GM12878 (cell line): ENCODE measurements at regions not wholly inside any gene's neighbourhood (a gene's known extent, or its start where the extent isn't known, plus 50 kb on each side); places are given as distances from the start of the nearest gene placed in this dataset.
"Not testable (repeated sequence)": the region's sequence is repeated elsewhere in the genome, so short reads cannot be mapped to it uniquely, and the experiment has no call there.

ENCODE experiments used
- BHLHE40 ChIP-seq, 2 experiments: fragments of 450-650 bp in 1 of 2; IDR thresholded peaks; 2 replicates each; pipeline ENCODE4 v1.6.1; 2011 to 2017; ENCODE audit warnings: low read depth in 2 of 2, borderline replicate concordance in 1 of 2, improper control_type of control experiment in 1 of 2, low read length in 1 of 2, mild to moderate bottlenecking in 1 of 2
- MTA2 ChIP-seq: fragments of 450-650 bp; IDR thresholded peaks from 2 replicates; pipeline ENCODE4 v1.6.1; 2016; ENCODE audit warnings: low read depth, mild to moderate bottlenecking, moderate library complexity
- POLR2A ChIP-seq: IDR thresholded peaks from 2 replicates; pipeline ENCODE4 v1.6.1; 2011; ENCODE audit warnings: low read depth, mild to moderate bottlenecking, low read length
- POLR2AphosphoS2 ChIP-seq: IDR thresholded peaks from 2 replicates; pipeline ENCODE4 v1.6.1; 2011; ENCODE audit warnings: low read depth, mild to moderate bottlenecking, low read length, improper control_type of control experiment, moderate library complexity
- SREBF2 ChIP-seq: IDR thresholded peaks from 2 replicates; pipeline ENCODE4 v1.6.1; 2012; ENCODE audit warnings: mild to moderate bottlenecking, low read length
- TCF7 ChIP-seq: IDR thresholded peaks from 2 replicates; pipeline ENCODE4 v1.6.1; 2014; ENCODE audit warnings: antibody characterized with exemption, borderline replicate concordance
- TF ChIP-seq, protein P1 (sequence below): fragments of 150-350 bp; IDR thresholded peaks from 2 replicates; pipeline ENCODE4 v1.6.1; 2016; ENCODE audit warnings: low read depth, low read length
- TF ChIP-seq, protein P2 (sequence below), 3 experiments: IDR thresholded peaks in 2 of 3; conservative IDR thresholded peaks in 1 of 3; 2 replicates each; pipeline ENCODE4 v1.5.1; 2011; ENCODE audit warnings: low read depth in 3 of 3, low read length in 3 of 3, mild to moderate bottlenecking in 3 of 3, control low read depth in 2 of 3, moderate library complexity in 2 of 3, inconsistent platforms in 1 of 3, mixed read lengths in 1 of 3; ENCODE audit not compliant: control insufficient read depth in 2 of 3, insufficient read depth in 1 of 3; ENCODE audit errors: extremely low read depth in 1 of 3

DNA sequence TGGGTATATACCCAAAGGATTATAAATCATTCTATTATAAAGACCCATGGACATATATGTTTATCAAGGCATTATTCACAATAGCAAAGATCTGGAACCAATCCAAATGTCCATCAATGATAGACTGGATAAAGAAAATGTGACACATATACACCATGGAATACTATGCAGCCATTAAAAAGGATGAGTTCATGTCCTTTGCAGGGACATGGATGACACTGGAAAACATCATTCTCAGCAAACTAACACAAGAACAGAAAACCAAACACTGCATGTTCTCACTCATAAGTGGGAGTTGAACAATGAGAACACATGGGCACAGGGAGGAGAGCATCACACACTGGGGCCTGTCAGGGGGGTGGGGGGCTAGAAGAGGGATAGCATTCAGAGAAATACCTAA is 136.9 kb upstream of the ST8SIA4 start:
- not testable (repeated sequence) for TF ChIP-seq MTA2; BHLHE40 (IDR thresholded peaks at IDR 0.05; ENCODE audit: borderline replicate concordance in 1 of 2, low read depth in 2 of 2, low read length in 1 of 2); POLR2AphosphoS2; POLR2A; SREBF2; TCF7
- TF ChIP-seq, protein P1, sequence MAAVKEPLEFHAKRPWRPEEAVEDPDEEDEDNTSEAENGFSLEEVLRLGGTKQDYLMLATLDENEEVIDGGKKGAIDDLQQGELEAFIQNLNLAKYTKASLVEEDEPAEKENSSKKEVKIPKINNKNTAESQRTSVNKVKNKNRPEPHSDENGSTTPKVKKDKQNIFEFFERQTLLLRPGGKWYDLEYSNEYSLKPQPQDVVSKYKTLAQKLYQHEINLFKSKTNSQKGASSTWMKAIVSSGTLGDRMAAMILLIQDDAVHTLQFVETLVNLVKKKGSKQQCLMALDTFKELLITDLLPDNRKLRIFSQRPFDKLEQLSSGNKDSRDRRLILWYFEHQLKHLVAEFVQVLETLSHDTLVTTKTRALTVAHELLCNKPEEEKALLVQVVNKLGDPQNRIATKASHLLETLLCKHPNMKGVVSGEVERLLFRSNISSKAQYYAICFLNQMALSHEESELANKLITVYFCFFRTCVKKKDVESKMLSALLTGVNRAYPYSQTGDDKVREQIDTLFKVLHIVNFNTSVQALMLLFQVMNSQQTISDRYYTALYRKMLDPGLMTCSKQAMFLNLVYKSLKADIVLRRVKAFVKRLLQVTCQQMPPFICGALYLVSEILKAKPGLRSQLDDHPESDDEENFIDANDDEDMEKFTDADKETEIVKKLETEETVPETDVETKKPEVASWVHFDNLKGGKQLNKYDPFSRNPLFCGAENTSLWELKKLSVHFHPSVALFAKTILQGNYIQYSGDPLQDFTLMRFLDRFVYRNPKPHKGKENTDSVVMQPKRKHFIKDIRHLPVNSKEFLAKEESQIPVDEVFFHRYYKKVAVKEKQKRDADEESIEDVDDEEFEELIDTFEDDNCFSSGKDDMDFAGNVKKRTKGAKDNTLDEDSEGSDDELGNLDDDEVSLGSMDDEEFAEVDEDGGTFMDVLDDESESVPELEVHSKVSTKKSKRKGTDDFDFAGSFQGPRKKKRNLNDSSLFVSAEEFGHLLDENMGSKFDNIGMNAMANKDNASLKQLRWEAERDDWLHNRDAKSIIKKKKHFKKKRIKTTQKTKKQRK: not testable (repeated sequence)
- TF ChIP-seq, protein P2, sequence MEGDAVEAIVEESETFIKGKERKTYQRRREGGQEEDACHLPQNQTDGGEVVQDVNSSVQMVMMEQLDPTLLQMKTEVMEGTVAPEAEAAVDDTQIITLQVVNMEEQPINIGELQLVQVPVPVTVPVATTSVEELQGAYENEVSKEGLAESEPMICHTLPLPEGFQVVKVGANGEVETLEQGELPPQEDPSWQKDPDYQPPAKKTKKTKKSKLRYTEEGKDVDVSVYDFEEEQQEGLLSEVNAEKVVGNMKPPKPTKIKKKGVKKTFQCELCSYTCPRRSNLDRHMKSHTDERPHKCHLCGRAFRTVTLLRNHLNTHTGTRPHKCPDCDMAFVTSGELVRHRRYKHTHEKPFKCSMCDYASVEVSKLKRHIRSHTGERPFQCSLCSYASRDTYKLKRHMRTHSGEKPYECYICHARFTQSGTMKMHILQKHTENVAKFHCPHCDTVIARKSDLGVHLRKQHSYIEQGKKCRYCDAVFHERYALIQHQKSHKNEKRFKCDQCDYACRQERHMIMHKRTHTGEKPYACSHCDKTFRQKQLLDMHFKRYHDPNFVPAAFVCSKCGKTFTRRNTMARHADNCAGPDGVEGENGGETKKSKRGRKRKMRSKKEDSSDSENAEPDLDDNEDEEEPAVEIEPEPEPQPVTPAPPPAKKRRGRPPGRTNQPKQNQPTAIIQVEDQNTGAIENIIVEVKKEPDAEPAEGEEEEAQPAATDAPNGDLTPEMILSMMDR (IDR thresholded peaks at IDR 0.05 in 2 of 3, conservative IDR thresholded peaks at IDR 0.05 in 1 of 3; ENCODE audit: control insufficient read depth in 2 of 3, extremely low read depth in 1 of 3, insufficient read depth in 1 of 3, low read depth in 3 of 3, low read length in 3 of 3): not testable (repeated sequence)
